Smooth muscle cell (in vitro differentiated cells): ENCODE measurements at regions not wholly inside any gene's neighbourhood (a gene's known extent, or its start where the extent isn't known, plus 50 kb on each side); places are given as distances from the start of the nearest gene placed in this dataset.

Experiments used
- DNase-seq: peaks from one replicate; lab custom pipeline; 2025; ENCODE audit not compliant: unreplicated experiment; lab: John Stamatoyannopoulos, UW
- H2AFZ ChIP-seq: fragments of 200-600 bp; sonication (generic); 2 replicates; pipeline ENCODE4 v1.6.0; 2016; ENCODE audit warnings: antibody characterized with exemption, low read depth, mild to moderate bottlenecking
- H3F3A ChIP-seq: fragments of 200-600 bp; sonication (generic); 2 replicates; pipeline ENCODE4 v1.6.0; 2017; ENCODE audit warnings: antibody characterized with exemption, low read depth
- H3K27ac ChIP-seq: fragments of 200-600 bp; sonication (generic); 2 replicates; pipeline ENCODE4 v1.5.1; 2016; ENCODE audit warnings: low read depth, mild to moderate bottlenecking
- H3K27me3 ChIP-seq: fragments of 200-600 bp; sonication (generic); 2 replicates; pipeline ENCODE4 v1.6.1; 2016; ENCODE audit warnings: low read depth, mild to moderate bottlenecking
- H3K36me3 ChIP-seq: fragments of 200-600 bp; sonication (generic); 2 replicates; pipeline ENCODE4 v1.5.1; 2016; ENCODE audit warnings: low read depth
- H3K4me1 ChIP-seq: fragments of 200-600 bp; sonication (generic); 2 replicates; pipeline ENCODE4 v1.5.1; 2016; ENCODE audit warnings: low read depth
- H3K4me2 ChIP-seq: fragments of 200-600 bp; sonication (generic); 2 replicates; pipeline ENCODE4 v1.6.0; 2016; ENCODE audit warnings: mild to moderate bottlenecking
- H3K4me3 ChIP-seq: fragments of 200-600 bp; sonication (generic); 2 replicates; pipeline ENCODE4 v1.5.1; 2016; ENCODE audit warnings: mild to moderate bottlenecking
- H3K79me2 ChIP-seq: fragments of 200-600 bp; sonication (generic); 2 replicates; pipeline ENCODE4 v1.6.0; 2016; ENCODE audit warnings: low read depth, mild to moderate bottlenecking
- H3K9ac ChIP-seq: fragments of 200-600 bp; sonication (generic); 2 replicates; pipeline ENCODE4 v1.6.0; 2016; ENCODE audit warnings: low read depth
- H3K9me3 ChIP-seq: fragments of 200-600 bp; sonication (generic); replicated peaks from 2 replicates; pipeline ENCODE4 v1.5.1; 2016; ENCODE audit warnings: low read depth
- H4K20me1 ChIP-seq: fragments of 200-600 bp; sonication (generic); 2 replicates; pipeline ENCODE4 v1.6.0; 2016; ENCODE audit warnings: low read depth
- CTCF ChIP-seq: fragments of 200-600 bp; sonication (generic); IDR thresholded peaks from 2 replicates; pipeline ENCODE4 v1.5.1; 2017; ENCODE audit warnings: borderline replicate concordance, mild to moderate bottlenecking, antibody characterized with exemption; ENCODE audit not compliant: insufficient read depth, poor library complexity, severe bottlenecking
- WGBS: methylation state at CpG from one replicate; pipeline ENCODE4 v1.1.7; 2016; ENCODE audit warnings: low lambda C conversion rate; 5-methylcytosine and 5-hydroxymethylcytosine counted together

- no peak for DNase-seq
- H2AFZ ChIP-seq = no peak overlapping the region
- no peak overlapping the region for H3K27ac ChIP-seq
- no peaks in the 10 kb centered on the region for H3F3A ChIP-seq
- no peak overlapping the region for H3K4me3 ChIP-seq
- no peaks in the 10 kb centered on the region for H4K20me1 ChIP-seq
- H3K4me2 ChIP-seq = no peak overlapping the region
- H3K9ac ChIP-seq = no peak overlapping the region
- H3K27me3 ChIP-seq = no peaks in the 10 kb centered on the region
- no peak for TF ChIP-seq CTCF
- H3K79me2 ChIP-seq = no peaks in the 10 kb centered on the region
- H3K4me1 ChIP-seq = no peaks in the 10 kb centered on the region
- H3K36me3 ChIP-seq = no peaks in the 10 kb centered on the region
- no peaks in the 10 kb centered on the region for H3K9me3 ChIP-seq
These were observed 1024.3 kb downstream of the RAPGEF2 start for GRCh38 chr4:160127211-160127610.

GRCh38 chr4:160129439-160129838 is 1026.6 kb downstream of the RAPGEF2 start:
- DNase-seq = no peak
- Histone ChIP-seq H3F3A (no peaks in the 10 kb centered on the region), H3K27ac (peak overlapping the region; percentile 60), H4K20me1 (no peaks in the 10 kb centered on the region), H3K36me3 (no peaks in the 10 kb centered on the region), H3K4me3 (no peak overlapping the region), H3K4me2 (peak overlapping the region; percentile 12), H3K9ac (no peak overlapping the region), H3K27me3 (no peaks in the 10 kb centered on the region), H2AFZ (no peak overlapping the region), H3K79me2 (no peaks in the 10 kb centered on the region), H3K9me3 (no peaks in the 10 kb centered on the region), H3K4me1 (no peaks in the 10 kb centered on the region)
- WGBS = 66% methylated on average over 2 of the region's 2 CpGs
- no peak for TF ChIP-seq CTCF

GRCh38 chr4:160136021-160136420 is 1033.1 kb downstream of the RAPGEF2 start:
- TF ChIP-seq CTCF = no peak
- no peak overlapping the region for H2AFZ ChIP-seq
- no peaks in the 10 kb centered on the region for H4K20me1 ChIP-seq
- no peak overlapping the region for H3K4me3 ChIP-seq
- H3K4me2 ChIP-seq = no peak overlapping the region
- no peak for DNase-seq
- no peaks in the 10 kb centered on the region for H3K79me2 ChIP-seq
- 62% methylated on average over 2 of the region's 2 CpGs for WGBS
- H3F3A ChIP-seq = no peaks in the 10 kb centered on the region
- no peaks in the 10 kb centered on the region for H3K27me3 ChIP-seq
- H3K36me3 ChIP-seq = no peaks in the 10 kb centered on the region
- peak overlapping the region; percentile 62 for H3K27ac ChIP-seq
- H3K9me3 ChIP-seq = no peaks in the 10 kb centered on the region
- no peaks in the 10 kb centered on the region for H3K4me1 ChIP-seq
- H3K9ac ChIP-seq = no peak overlapping the region

GRCh38 chr4:160141206-160141605 is 1038.3 kb downstream of the RAPGEF2 start:
- H3K4me1 ChIP-seq = no peaks in the 10 kb centered on the region
- no peaks in the 10 kb centered on the region for H3K79me2 ChIP-seq
- no peak overlapping the region for H3K27ac ChIP-seq
- no peaks in the 10 kb centered on the region for H3K9me3 ChIP-seq
- no peaks in the 10 kb centered on the region for H3F3A ChIP-seq
- no peak for DNase-seq
- TF ChIP-seq CTCF = no peak
- no peak overlapping the region for H2AFZ ChIP-seq
- no peaks in the 10 kb centered on the region for H3K27me3 ChIP-seq
- H3K9ac ChIP-seq = no peak overlapping the region
- H3K4me3 ChIP-seq = no peak overlapping the region
- H3K36me3 ChIP-seq = no peaks in the 10 kb centered on the region
- no peaks in the 10 kb centered on the region for H4K20me1 ChIP-seq
- H3K4me2 ChIP-seq = no peak overlapping the region
